ENCODE measurements at regions not wholly inside any gene's neighbourhood (a gene's known extent, or its start where the extent isn't known, plus 50 kb on each side); places are given as distances from the start of the nearest gene placed in this dataset.
A peak's percentile ranks its signal among the peaks of the same experiment; 100 is the strongest.
"Not testable (repeated sequence)": the region's sequence is repeated elsewhere in the genome, so short reads cannot be mapped to it uniquely, and the experiment has no call there.

DNA sequence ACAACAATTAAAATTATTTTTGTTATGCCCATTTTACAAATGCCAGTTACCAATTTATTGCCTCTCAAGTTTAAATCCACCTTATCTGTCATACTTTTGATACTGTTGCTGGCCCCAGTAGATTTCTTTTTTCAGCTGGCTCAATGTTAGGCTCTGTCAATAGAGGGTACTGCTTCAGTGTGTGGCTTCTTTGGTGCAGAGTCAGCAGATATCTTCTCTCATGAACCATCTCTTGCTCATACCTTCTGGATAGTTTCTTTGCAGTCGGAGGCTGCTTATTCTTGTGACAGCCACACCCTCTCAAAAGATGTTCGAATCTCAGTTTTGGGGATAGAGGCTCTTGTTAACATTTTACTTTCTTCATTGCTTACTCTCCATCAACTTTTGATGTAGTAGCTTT lies 849.9 kb upstream of the SEMA6A start:
- no peak for DNase-seq (ENCODE audit: low spot score)

GRCh38 chr5:117417501-117417900 lies 842.9 kb upstream of the SEMA6A start:
- no peak for DNase-seq (ENCODE audit: low spot score)

DNA sequence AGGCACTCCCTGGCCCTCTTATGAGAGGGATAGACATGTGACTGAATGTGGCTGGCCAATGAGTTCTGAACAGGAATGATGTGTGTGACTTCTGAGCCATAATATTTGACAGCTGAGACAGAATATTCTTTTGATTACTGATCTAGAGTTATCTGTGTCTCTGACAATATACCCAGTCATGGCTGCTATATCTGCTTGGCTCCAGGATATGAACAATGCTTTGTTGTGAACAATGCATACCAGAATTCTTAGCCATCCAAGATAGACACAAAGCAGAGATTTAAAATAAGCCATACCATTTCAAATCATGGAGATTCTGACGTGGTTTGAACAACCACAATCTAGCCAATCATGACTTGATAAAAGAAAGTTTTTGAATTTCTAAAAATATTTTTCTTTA lies 840.3 kb upstream of the SEMA6A start:
- DNase-seq (ENCODE audit: low spot score) = no peak

GRCh38 chr5:117411701-117412100 lies 837.1 kb upstream of the SEMA6A start:
- no peak for DNase-seq (ENCODE audit: low spot score)

DNA sequence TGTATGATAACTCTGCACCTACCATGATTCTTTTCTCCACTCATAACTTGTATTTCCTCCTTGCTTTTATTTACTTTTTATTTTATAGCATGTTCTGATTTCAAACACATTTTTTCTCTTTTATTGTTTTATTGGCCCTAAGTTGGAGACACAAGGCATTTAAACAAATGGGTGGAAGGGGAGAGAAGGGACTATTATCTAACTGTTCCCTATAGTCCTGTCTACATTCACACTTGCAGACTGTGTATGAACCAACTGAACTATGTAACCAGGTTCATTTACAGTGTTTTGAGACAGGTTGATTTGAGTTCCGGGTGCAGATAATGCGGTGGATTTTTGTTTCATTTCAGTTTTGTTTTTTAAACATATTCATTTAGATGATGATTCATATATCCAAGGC lies 830.6 kb upstream of the SEMA6A start:
- no peak for DNase-seq (ENCODE audit: low spot score)

DNA sequence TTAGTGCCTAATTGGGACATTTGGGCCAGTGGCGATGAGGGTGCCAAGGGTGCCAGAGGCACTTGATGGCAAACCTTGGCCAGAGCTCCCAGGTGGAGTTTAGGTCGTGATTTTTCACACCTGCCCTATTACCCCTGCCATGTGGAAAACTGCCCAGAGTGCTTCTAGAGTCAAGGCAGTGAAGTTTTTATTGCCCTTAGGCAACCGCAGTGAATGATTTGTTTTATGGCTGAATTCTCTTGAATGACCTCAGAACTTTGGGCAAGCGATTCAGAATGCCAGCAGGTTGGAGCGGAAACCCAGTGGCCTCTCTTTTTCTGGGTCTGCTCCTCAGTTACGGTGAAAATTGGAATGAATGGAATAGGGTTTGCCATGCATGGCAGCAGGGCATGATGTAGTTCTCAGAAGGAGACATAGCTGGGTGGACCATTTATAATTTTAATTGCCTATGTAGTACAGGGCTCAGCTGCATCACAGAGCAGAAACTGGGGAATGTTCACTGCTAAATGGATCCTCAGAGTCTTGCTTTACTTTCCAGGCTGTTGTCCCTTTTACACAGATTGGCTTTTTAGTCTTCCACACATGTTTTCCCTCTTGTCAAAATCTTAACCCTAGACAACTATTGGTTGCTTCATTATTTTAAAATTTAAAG lies 820.0 kb upstream of the SEMA6A start:
- no peak for DNase-seq (ENCODE audit: low spot score)

DNA sequence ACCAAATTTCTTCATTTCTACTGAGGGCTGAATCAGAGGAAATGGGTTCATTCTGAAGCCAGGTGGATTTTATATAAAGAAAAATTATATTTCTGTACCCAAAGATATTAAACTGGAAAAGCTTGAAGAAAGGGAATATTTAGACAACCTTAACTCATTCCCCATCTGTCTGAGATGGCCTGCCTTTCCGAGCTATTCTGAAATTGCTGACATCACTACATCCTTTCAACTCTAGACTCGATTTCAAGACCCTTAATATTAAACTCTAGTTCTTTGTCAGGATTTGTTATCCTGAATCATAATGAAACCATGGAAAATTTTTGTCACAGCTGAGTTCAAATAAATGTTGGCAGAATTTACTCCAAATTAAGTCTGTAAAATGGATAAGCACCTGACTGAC lies 818.5 kb upstream of the SEMA6A start:
- DNase-seq (ENCODE audit: low spot score) = no peak

DNA sequence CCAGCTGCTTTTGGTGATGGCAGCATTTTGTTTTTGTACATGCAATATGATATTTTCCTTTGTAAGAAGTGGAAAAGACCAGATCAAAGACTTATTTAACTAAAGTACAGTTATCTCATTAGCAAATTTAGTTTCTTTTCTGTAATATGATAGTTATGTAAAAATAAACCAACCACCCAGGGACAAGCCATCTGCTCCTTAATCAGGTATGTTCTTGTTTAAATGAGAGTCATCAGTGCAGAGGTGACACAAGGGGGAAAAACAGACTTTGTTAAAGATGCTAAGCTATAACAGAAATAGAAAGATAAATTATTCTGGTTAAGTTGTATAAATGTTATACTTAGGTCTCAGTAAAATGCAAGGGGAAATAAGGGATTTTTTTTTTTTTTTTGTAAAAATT lies 805.7 kb upstream of the SEMA6A start:
- DNase-seq (ENCODE audit: low spot score) = no peak

DNA sequence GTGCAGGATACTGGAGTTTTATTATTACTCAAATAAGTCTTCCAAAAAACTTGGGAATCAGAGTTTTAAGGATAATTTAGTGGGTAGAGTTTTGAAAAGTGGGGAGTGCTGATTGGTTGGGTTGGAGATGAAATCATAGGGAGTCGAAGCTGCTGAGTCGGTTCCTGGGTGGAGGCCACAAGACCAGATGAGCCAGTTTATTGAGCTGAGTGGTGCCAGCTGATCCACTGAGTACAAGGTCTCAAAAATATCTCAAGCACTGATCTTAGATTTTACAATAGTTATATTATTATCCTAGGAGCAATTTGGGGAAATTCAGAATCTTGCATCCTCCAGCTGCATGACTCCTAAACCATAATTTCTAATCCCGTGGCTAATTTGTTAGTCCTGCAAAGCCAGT lies 804.9 kb upstream of the SEMA6A start:
- no peak for DNase-seq (ENCODE audit: low spot score)

- DNase-seq (ENCODE audit: low spot score) = no peak
Measured at GRCh38 chr5:117376748-117377147, 802.1 kb upstream of the SEMA6A start.

- DNase-seq (ENCODE audit: low spot score) = no peak
Measured at GRCh38 chr5:117359895-117360294, 785.3 kb upstream of the SEMA6A start.

- DNase-seq (ENCODE audit: low spot score) = no peak
Measured at GRCh38 chr5:117357886-117358285, 783.3 kb upstream of the SEMA6A start.

GRCh38 chr5:117347280-117347679 lies 772.7 kb upstream of the SEMA6A start:
- no peak for DNase-seq (ENCODE audit: low spot score)

- not testable (repeated sequence) for DNase-seq (ENCODE audit: low spot score)
Measured at GRCh38 chr5:117343726-117344125, 769.1 kb upstream of the SEMA6A start.

- DNase-seq (ENCODE audit: low spot score) = no peak
Measured at GRCh38 chr5:117337064-117337749, 762.6 kb upstream of the SEMA6A start.

- DNase-seq (ENCODE audit: low spot score) = no peak
Measured at GRCh38 chr5:117336208-117336607, 761.6 kb upstream of the SEMA6A start.

DNA sequence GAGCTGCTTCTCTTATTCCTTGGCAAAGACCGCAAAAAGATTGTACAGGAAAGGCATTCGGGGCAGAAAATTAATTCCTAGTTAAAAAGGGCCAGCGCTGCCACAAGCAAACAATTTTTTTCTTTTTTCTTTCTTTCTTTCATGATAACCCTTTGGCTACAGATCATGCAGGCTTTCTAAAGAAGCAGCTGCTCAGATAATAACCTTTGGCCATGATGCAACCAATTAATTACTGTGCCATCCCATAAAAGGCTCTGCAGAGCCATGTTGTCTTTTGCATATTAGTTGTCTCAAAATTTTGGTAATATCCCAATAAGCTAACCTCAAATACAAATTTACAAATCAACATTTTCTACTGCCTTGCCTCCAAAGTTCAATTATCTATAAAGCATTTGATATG lies 758.4 kb upstream of the SEMA6A start:
- DNase-seq (ENCODE audit: low spot score) = no peak

DNA sequence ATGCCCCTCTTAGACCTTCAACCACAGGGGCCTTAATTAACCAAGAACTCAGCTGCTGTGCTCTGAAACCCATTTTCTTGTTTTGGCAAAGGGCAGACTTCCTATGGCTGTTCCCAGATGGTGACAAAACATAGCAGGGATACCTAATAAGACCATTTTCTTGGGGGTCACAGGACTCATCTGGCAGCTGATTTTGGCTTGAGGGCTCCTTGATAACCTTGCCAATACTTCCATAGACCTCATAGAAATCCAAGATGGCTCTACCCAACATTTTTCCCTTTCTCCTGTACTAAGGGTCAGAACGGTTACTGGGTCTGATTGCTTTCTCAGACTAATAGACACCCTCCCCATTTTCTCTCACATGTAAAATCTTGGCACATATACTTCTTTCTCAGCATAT lies 757.7 kb upstream of the SEMA6A start:
- no peak for DNase-seq (ENCODE audit: low spot score)

DNA sequence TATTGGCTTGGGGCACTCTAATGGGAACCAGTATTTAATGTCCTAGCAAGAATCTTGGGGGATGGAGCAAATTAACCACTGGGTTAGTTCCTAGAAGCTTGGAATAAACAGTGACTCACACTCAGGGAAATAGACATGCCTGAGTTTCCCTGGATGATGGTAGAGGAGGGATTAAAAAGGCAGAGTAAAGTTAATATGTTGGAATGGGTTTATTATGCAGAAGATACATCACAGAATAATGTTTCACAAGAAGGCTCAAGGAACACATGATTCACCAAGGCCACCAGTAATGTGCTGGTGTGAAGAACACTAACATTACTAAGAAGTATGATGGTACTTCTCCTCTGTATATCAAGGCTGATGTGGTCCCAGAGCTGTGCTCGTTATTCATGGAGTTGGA lies 752.9 kb upstream of the SEMA6A start:
- no peak for DNase-seq (ENCODE audit: low spot score)

DNA sequence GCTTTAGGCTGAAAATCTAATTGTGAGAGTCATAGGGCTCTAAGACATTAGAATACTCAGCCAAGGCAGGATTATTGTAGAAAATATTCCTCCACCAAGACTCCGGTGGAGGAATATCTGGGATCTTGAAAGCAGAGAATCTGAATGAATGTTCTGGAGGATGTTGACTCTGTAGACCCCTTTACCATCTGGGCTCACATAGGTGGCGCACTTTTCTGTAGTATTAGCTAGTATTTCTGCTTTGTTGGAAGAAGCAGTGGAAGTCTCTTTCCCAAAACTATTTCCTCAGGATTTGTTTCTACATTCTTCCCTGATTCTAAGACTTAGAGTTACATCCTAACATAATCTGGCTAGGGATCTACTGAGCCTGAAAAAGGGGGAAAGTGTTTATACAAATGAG lies 752.4 kb upstream of the SEMA6A start:
- peak; percentile 4 for DNase-seq (ENCODE audit: low spot score)

DNA sequence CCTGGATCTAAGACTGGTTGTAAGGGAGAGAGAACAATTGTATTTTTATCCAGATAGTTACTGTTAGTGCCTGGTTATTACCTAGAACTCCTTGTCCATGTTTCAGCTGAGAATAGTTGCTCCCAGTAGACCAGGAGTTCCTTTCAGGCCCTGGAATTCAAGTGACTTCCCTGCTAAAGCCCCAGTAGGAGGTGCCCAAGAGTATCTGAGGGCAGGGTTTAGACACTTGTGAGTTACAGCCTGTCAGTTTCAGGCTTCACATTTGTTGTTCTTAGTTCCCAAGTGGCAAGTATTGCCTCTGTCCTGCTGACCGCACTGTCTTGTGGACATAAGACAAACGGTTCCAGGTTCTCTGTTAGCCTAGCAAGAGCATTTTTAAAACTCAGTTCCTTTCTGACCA lies 743.9 kb upstream of the SEMA6A start:
- peak; percentile 38 for DNase-seq (ENCODE audit: low spot score)

DNA sequence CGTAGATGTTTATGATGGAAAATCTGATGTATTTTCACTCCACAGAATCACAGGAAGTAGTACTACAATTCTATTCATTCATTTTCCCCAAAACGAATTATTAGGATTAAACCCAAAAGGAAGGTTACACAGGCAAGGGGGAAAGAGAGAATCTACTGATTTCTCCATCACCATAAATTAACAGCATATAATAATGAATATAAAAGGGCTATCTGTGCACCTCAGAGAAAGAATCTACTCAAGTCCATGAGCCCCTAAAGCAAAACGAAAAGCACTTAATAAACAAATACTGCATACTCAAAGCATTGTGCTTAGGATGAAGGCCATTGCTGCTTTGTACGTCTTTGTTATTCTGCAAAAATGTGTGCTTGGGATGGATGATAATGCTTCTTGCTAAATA lies 740.5 kb upstream of the SEMA6A start:
- no peak for DNase-seq (ENCODE audit: low spot score)

DNA sequence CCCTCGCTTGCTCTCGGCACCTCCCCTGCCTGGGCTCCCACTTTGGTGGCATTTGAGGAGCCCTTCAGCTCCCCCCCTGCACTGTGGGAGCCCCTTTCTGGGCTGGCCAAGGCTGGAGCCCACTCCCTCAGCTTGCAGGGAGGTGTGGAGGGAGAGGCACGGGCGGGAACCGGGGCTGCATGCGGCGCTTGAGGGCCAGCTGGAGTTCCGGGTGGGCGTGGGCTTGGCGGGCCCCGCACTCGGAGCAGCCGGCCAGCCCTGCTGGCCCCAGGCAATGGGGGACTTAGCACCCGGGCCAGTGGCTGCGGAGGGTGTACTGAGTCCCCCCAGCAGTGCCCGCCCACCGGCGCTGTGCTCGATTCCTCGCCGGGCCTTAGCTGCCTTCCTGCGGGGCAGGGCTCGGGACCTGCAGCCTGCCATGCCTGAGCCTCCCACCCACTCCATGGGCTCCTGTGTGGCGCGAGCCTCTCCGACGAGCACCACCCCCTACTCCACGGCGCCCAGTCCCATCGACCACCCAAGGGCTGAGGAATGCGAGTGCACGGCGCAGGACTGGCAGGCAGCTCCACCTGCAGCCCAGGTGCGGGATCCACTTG lies 730.0 kb upstream of the SEMA6A start:
- not testable (repeated sequence) for DNase-seq (ENCODE audit: low spot score)

- no peak for DNase-seq (ENCODE audit: low spot score)
Measured at GRCh38 chr5:117302949-117303348, 728.3 kb upstream of the SEMA6A start.
